Keratinocyte (primary cell): ENCODE measurements at regions not wholly inside any gene's neighbourhood (a gene's known extent, or its start where the extent isn't known, plus 50 kb on each side); places are given as distances from the start of the nearest gene placed in this dataset.

Source experiments
- CTCF ChIP-seq, 3 experiments: IDR thresholded peaks in 1 of 3; conservative IDR thresholded peaks in 1 of 3; optimal IDR thresholded peaks in 1 of 3; 2 replicates in 2 of 3; 3 replicates in 1 of 3; pipeline versions ENCODE3 to v1.5.1; 2011; ENCODE audit warnings: low read length in 3 of 3, mild to moderate bottlenecking in 3 of 3, moderate library complexity in 2 of 3, control low read depth in 1 of 3, inconsistent platforms in 1 of 3; ENCODE audit not compliant: insufficient read depth in 2 of 3; ENCODE audit errors: extremely low read depth in 1 of 3
- EZH2 ChIP-seq: IDR thresholded peaks from one replicate; pipeline ENCODE4 v1.6.1; 2012; ENCODE audit warnings: inconsistent platforms, mild to moderate bottlenecking, low read length, moderate library complexity

DNA sequence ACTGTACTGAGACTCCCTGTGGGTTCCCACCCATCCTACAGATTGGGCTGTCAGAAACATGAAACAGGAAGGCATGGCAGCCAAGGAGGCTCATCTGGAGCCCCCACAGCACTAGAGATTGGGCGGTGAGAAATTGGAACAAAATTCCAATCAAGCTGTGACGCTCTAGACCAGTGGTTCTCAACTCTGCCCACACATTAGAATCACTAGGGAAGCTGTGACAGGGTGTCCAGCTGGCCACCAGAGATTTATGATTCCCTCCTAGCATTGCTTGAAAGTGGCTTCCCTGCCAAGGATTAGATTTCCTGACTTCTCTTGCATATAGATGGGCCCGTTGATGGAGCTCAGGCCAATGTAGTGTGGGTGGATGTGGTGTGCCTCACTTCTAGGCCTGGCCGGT lies 187.5 kb upstream of the ZC3H12A start:
- no peak for TF ChIP-seq CTCF (optimal IDR thresholded peaks at IDR 0.05 in 1 of 3, IDR thresholded peaks at IDR 0.05 in 1 of 3, conservative IDR thresholded peaks at IDR 0.05 in 1 of 3; ENCODE audit: extremely low read depth in 1 of 3, insufficient read depth in 2 of 3, low read length in 3 of 3)
- no peak for TF ChIP-seq EZH2
